ENCODE measurements at regions not wholly inside any gene's neighbourhood (a gene's known extent, or its start where the extent isn't known, plus 50 kb on each side); places are given as distances from the start of the nearest gene placed in this dataset.

- Histone ChIP-seq H3K36me3 (ENCODE audit: insufficient read depth, low read length) (no peaks in the 10 kb centered on the region), H2AFZ (ENCODE audit: low read length) (no peak overlapping the region), H4K20me1 (ENCODE audit: insufficient read depth, low read length, poor library complexity, severe bottlenecking) (no peaks in the 10 kb centered on the region), H3K79me2 (ENCODE audit: insufficient read depth, low read length) (no peaks in the 10 kb centered on the region), H3K27me3 (ENCODE audit: insufficient read depth, low read length, poor library complexity, severe bottlenecking) (no peaks in the 10 kb centered on the region), H3K9ac (ENCODE audit: low read depth, low read length, poor library complexity, severe bottlenecking) (no peak overlapping the region), H3K4me2 (ENCODE audit: low read depth, low read length, poor library complexity, severe bottlenecking) (no peak overlapping the region), H3F3A (ENCODE audit: low read depth) (no peaks in the 10 kb centered on the region), H3K9me2 (replicated peaks; ENCODE audit: low read depth, low read length) (no peaks in the 10 kb centered on the region), H3K9me3 (ENCODE audit: insufficient read depth, low read depth, low read length) (no peaks in the 10 kb centered on the region), H3K4me1 (ENCODE audit: insufficient read depth, low read length, poor library complexity, severe bottlenecking) (no peaks in the 10 kb centered on the region), H3K4me3 (ENCODE audit: low read length, poor library complexity, severe bottlenecking) (no peak overlapping the region)
- TF ChIP-seq, protein P1, sequence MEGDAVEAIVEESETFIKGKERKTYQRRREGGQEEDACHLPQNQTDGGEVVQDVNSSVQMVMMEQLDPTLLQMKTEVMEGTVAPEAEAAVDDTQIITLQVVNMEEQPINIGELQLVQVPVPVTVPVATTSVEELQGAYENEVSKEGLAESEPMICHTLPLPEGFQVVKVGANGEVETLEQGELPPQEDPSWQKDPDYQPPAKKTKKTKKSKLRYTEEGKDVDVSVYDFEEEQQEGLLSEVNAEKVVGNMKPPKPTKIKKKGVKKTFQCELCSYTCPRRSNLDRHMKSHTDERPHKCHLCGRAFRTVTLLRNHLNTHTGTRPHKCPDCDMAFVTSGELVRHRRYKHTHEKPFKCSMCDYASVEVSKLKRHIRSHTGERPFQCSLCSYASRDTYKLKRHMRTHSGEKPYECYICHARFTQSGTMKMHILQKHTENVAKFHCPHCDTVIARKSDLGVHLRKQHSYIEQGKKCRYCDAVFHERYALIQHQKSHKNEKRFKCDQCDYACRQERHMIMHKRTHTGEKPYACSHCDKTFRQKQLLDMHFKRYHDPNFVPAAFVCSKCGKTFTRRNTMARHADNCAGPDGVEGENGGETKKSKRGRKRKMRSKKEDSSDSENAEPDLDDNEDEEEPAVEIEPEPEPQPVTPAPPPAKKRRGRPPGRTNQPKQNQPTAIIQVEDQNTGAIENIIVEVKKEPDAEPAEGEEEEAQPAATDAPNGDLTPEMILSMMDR (conservative IDR thresholded peaks at IDR 0.05; ENCODE audit: low read length) = no peak
- no peak for TF ChIP-seq EZH2phosphoT487 (IDR thresholded peaks at IDR 0.05; ENCODE audit: borderline replicate concordance)
Measured at GRCh38 chr22:49687786-49688515, 139.7 kb downstream of the BRD1 start.

DNA sequence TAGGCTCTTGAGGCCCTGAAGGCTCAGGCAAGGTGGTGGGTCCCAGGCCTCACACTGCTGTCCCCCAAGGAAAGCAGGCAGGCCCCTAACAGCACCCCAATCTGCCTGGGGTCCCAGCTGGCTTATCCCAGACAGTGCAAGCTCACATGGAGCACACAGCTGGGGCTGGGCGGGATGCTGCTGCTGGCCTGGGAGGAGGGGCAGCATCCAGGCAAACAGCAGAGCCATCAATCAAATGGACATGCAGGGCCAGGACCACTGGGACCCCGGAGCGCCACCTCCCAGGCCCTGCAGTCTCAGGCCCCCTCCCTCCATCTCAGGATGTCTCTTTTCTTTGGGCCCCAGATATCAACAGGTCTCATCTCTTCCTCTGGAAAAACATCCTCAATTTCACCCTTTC lies 140.3 kb downstream of the BRD1 start:
- TF ChIP-seq, protein P1 (conservative IDR thresholded peaks at IDR 0.05; ENCODE audit: low read length) = no peak
- TF ChIP-seq EZH2phosphoT487 (IDR thresholded peaks at IDR 0.05; ENCODE audit: borderline replicate concordance) = no peak
- H4K20me1 ChIP-seq (ENCODE audit: insufficient read depth, low read length, poor library complexity, severe bottlenecking) = no peaks in the 10 kb centered on the region
- no peak overlapping the region for H2AFZ ChIP-seq (ENCODE audit: low read length)
- H3K9ac ChIP-seq (ENCODE audit: low read depth, low read length, poor library complexity, severe bottlenecking) = no peak overlapping the region
- H3K9me2 ChIP-seq (replicated peaks; ENCODE audit: low read depth, low read length) = no peaks in the 10 kb centered on the region
- no peaks in the 10 kb centered on the region for H3K4me1 ChIP-seq (ENCODE audit: insufficient read depth, low read length, poor library complexity, severe bottlenecking)
- H3K27me3 ChIP-seq (ENCODE audit: insufficient read depth, low read length, poor library complexity, severe bottlenecking) = no peaks in the 10 kb centered on the region
- H3K4me2 ChIP-seq (ENCODE audit: low read depth, low read length, poor library complexity, severe bottlenecking) = no peak overlapping the region
- H3K79me2 ChIP-seq (ENCODE audit: insufficient read depth, low read length) = no peaks in the 10 kb centered on the region
- H3K4me3 ChIP-seq (ENCODE audit: low read length, poor library complexity, severe bottlenecking) = no peak overlapping the region
- no peaks in the 10 kb centered on the region for H3K36me3 ChIP-seq (ENCODE audit: insufficient read depth, low read length)
- no peaks in the 10 kb centered on the region for H3F3A ChIP-seq (ENCODE audit: low read depth)
- no peaks in the 10 kb centered on the region for H3K9me3 ChIP-seq (ENCODE audit: insufficient read depth, low read depth, low read length)

GRCh38 chr22:49686495-49687219 lies 141.0 kb downstream of the BRD1 start:
- Histone ChIP-seq H3K4me2 (ENCODE audit: low read depth, low read length, poor library complexity, severe bottlenecking) (no peak overlapping the region), H3K4me1 (ENCODE audit: insufficient read depth, low read length, poor library complexity, severe bottlenecking) (no peaks in the 10 kb centered on the region), H3K79me2 (ENCODE audit: insufficient read depth, low read length) (no peaks in the 10 kb centered on the region), H3K27me3 (ENCODE audit: insufficient read depth, low read length, poor library complexity, severe bottlenecking) (no peaks in the 10 kb centered on the region), H3F3A (ENCODE audit: low read depth) (no peaks in the 10 kb centered on the region), H3K36me3 (ENCODE audit: insufficient read depth, low read length) (no peaks in the 10 kb centered on the region), H2AFZ (ENCODE audit: low read length) (no peak overlapping the region), H3K9me3 (ENCODE audit: insufficient read depth, low read depth, low read length) (no peaks in the 10 kb centered on the region), H4K20me1 (ENCODE audit: insufficient read depth, low read length, poor library complexity, severe bottlenecking) (no peaks in the 10 kb centered on the region), H3K9ac (ENCODE audit: low read depth, low read length, poor library complexity, severe bottlenecking) (no peak overlapping the region), H3K4me3 (ENCODE audit: low read length, poor library complexity, severe bottlenecking) (no peak overlapping the region), H3K9me2 (replicated peaks; ENCODE audit: low read depth, low read length) (no peaks in the 10 kb centered on the region)
- TF ChIP-seq, protein P1 (conservative IDR thresholded peaks at IDR 0.05; ENCODE audit: low read length) = no peak
- no peak for TF ChIP-seq EZH2phosphoT487 (IDR thresholded peaks at IDR 0.05; ENCODE audit: borderline replicate concordance)
